Spleen (tissue), 7 donors: ENCODE measurements at regions not wholly inside any gene's neighbourhood (a gene's known extent, or its start where the extent isn't known, plus 50 kb on each side); places are given as distances from the start of the nearest gene placed in this dataset.

Source experiments
- POLR2A ChIP-seq, 3 donors: fragments of 450-650 bp; IDR thresholded peaks; one replicate each; pipeline ENCODE4 v1.5.1; 2017; ENCODE audit warnings: antibody characterized with exemption in 3 of 3, mild to moderate bottlenecking in 1 of 3
- TF ChIP-seq, protein P1 (sequence below), 11 experiments: fragments of 200-600 bp in 7 of 11; fragments of 450-650 bp in 4 of 11; sonication (generic) in 4 of 11; IDR thresholded peaks in 8 of 11; conservative IDR thresholded peaks in 3 of 11; 1 replicate in 7 of 11; 2 replicates in 4 of 11; pipeline versions ENCODE4 v1.4.0 to v1.8.0; 2016 to 2021; ENCODE audit warnings: antibody characterized with exemption in 11 of 11, inconsistent platforms in 4 of 11, mild to moderate bottlenecking in 1 of 11
- donor health status: DM: no; HTN: no; CAD: no; lungs with moderate emphysema.
- donor health status: DM: no; HTN: no; CAD: no.
- donor health status: DM: no; HTN: no; CAD: no.

DNA sequence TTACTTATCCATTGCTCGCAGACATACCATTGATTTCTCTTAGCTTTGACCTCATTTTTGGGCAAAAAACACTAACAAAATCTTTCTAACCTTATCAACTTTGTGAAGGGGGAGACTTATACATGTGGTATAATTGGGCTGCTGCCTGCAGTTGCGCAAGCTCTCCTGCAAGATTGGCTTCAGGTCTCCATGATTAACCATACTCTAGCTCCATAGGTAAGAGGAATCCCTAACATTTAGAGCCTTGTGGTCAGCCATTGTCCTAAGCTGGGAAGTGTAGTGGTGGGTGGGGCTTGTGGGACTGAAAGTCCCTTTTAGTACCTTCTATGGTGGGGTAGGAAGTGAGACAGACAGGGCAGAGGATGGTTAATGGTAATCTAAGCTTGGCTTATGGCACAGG is 179.6 kb upstream of the THRB start:
- TF ChIP-seq, protein P1, sequence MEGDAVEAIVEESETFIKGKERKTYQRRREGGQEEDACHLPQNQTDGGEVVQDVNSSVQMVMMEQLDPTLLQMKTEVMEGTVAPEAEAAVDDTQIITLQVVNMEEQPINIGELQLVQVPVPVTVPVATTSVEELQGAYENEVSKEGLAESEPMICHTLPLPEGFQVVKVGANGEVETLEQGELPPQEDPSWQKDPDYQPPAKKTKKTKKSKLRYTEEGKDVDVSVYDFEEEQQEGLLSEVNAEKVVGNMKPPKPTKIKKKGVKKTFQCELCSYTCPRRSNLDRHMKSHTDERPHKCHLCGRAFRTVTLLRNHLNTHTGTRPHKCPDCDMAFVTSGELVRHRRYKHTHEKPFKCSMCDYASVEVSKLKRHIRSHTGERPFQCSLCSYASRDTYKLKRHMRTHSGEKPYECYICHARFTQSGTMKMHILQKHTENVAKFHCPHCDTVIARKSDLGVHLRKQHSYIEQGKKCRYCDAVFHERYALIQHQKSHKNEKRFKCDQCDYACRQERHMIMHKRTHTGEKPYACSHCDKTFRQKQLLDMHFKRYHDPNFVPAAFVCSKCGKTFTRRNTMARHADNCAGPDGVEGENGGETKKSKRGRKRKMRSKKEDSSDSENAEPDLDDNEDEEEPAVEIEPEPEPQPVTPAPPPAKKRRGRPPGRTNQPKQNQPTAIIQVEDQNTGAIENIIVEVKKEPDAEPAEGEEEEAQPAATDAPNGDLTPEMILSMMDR (IDR thresholded peaks at IDR 0.05 in 8 of 11, conservative IDR thresholded peaks at IDR 0.05 in 3 of 11), result no peak
- TF ChIP-seq POLR2A (IDR thresholded peaks at IDR 0.05), result no peak
